ENCODE measurements at regions not wholly inside any gene's neighbourhood (a gene's known extent, or its start where the extent isn't known, plus 50 kb on each side); places are given as distances from the start of the nearest gene placed in this dataset.

- no peak for TF ChIP-seq CTCF (IDR thresholded peaks at IDR 0.05; ENCODE audit: low read depth, low read length)
- TF ChIP-seq EZH2phosphoT487 (IDR thresholded peaks at IDR 0.05; ENCODE audit: low read depth): no peak
These were observed 789.2 kb downstream of the MAFB start for GRCh38 chr20:39899881-39900280.
